ENCODE measurements at regions not wholly inside any gene's neighbourhood (a gene's known extent, or its start where the extent isn't known, plus 50 kb on each side); places are given as distances from the start of the nearest gene placed in this dataset.

DNA sequence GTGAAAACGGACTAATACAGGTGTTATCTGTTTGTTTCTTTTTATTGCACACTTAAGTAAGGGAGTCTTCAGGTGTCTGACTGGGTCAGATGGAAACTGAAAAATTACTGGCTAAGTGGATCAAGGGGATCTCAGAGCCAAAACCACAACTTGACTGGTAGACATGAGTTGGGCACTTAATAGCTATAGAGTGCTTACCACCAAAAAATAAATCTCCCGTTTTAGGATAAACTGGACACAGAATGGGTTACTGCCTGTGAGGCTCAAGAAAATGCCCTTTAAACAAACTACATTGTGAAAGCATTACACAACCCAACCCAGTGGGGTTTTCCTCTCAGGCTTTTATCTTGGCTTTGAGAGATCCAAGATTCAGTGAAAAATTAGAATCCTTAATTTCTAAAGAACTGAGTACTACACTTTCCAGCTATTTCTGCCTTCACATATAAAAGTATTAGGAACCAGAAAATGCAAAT lies 134.0 kb upstream of the LYPLAL1 start:
- TF ChIP-seq, protein P1, sequence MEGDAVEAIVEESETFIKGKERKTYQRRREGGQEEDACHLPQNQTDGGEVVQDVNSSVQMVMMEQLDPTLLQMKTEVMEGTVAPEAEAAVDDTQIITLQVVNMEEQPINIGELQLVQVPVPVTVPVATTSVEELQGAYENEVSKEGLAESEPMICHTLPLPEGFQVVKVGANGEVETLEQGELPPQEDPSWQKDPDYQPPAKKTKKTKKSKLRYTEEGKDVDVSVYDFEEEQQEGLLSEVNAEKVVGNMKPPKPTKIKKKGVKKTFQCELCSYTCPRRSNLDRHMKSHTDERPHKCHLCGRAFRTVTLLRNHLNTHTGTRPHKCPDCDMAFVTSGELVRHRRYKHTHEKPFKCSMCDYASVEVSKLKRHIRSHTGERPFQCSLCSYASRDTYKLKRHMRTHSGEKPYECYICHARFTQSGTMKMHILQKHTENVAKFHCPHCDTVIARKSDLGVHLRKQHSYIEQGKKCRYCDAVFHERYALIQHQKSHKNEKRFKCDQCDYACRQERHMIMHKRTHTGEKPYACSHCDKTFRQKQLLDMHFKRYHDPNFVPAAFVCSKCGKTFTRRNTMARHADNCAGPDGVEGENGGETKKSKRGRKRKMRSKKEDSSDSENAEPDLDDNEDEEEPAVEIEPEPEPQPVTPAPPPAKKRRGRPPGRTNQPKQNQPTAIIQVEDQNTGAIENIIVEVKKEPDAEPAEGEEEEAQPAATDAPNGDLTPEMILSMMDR (IDR thresholded peaks at IDR 0.05; ENCODE audit: insufficient read depth, low read length, poor library complexity, severe bottlenecking) = no peak
- no peak for TF ChIP-seq EZH2phosphoT487 (conservative IDR thresholded peaks at IDR 0.05; ENCODE audit: low read length)
